ENCODE measurements at regions not wholly inside any gene's neighbourhood (a gene's known extent, or its start where the extent isn't known, plus 50 kb on each side); places are given as distances from the start of the nearest gene placed in this dataset.
"Not testable (repeated sequence)": the region's sequence is repeated elsewhere in the genome, so short reads cannot be mapped to it uniquely, and the experiment has no call there.

GRCh38 chr6:135616655-135617054 lies 119.1 kb upstream of the AHI1 start:
- no peaks in the 10 kb centered on the region for H3K36me3 ChIP-seq
- intact Hi-C loops (cut with DNase I), result no loop called here
- no peaks in the 10 kb centered on the region for H3K4me1 ChIP-seq
- no peaks in the 10 kb centered on the region for H3K9me3 ChIP-seq
- H3K27ac ChIP-seq, result no peak overlapping the region
- TF ChIP-seq CTCF (IDR thresholded peaks at IDR 0.05) (no peak), POLR2A (IDR thresholded peaks at IDR 0.05) (no peak)
- no peak overlapping the region for H3K4me3 ChIP-seq (replicated peaks in 1 of 3)
- 92 to 96% methylated on average over 2 of the region's 2 CpGs for WGBS, 2 donors
- no peaks in the 10 kb centered on the region for H3K27me3 ChIP-seq
- DNase-seq, result no peak

GRCh38 chr6:135617222-135617621 lies 119.7 kb upstream of the AHI1 start:
- H3K4me3 ChIP-seq (replicated peaks in 1 of 3), result no peak overlapping the region
- TF ChIP-seq POLR2A (IDR thresholded peaks at IDR 0.05) (no peak), CTCF (IDR thresholded peaks at IDR 0.05) (no peak)
- no peaks in the 10 kb centered on the region for H3K9me3 ChIP-seq
- no peaks in the 10 kb centered on the region for H3K4me1 ChIP-seq
- DNase-seq, result no peak
- H3K36me3 ChIP-seq, result no peaks in the 10 kb centered on the region
- WGBS, 2 donors, result 93 to 99% methylated on average over 2 of the region's 2 CpGs
- intact Hi-C loops (cut with DNase I), result no loop called here
- no peaks in the 10 kb centered on the region for H3K27me3 ChIP-seq
- no peak overlapping the region for H3K27ac ChIP-seq

GRCh38 chr6:135622081-135622480 lies 124.5 kb upstream of the AHI1 start:
- no peaks in the 10 kb centered on the region for H3K4me1 ChIP-seq
- no peak overlapping the region for H3K4me3 ChIP-seq (replicated peaks in 1 of 3)
- intact Hi-C loops (cut with DNase I), result no loop called here
- 95 to 97% methylated on average over 1 of the region's 1 CpG for WGBS, 2 donors
- H3K36me3 ChIP-seq, result no peaks in the 10 kb centered on the region
- TF ChIP-seq POLR2A (IDR thresholded peaks at IDR 0.05) (no peak), CTCF (IDR thresholded peaks at IDR 0.05) (no peak)
- no peaks in the 10 kb centered on the region for H3K9me3 ChIP-seq
- DNase-seq, result no peak
- no peaks in the 10 kb centered on the region for H3K27me3 ChIP-seq
- no peak overlapping the region for H3K27ac ChIP-seq

- Histone ChIP-seq H3K27ac (no peak overlapping the region), H3K4me1 (no peaks in the 10 kb centered on the region), H3K4me3 (replicated peaks in 1 of 3) (no peak overlapping the region), H3K36me3 (no peaks in the 10 kb centered on the region), H3K9me3 (no peaks in the 10 kb centered on the region), H3K27me3 (no peaks in the 10 kb centered on the region)
- no peak for DNase-seq
- intact Hi-C loops (cut with DNase I), result no loop called here
- WGBS, 2 donors, result 92 to 93% methylated on average over 1 of the region's 1 CpG
- TF ChIP-seq CTCF (IDR thresholded peaks at IDR 0.05) (no peak), POLR2A (IDR thresholded peaks at IDR 0.05) (no peak)
These were observed 126.4 kb upstream of the AHI1 start for GRCh38 chr6:135623979-135624378.

GRCh38 chr6:135624402-135625295 lies 127.1 kb upstream of the AHI1 start:
- H3K4me3 ChIP-seq (replicated peaks in 1 of 3), result no peak overlapping the region
- no peak for DNase-seq
- TF ChIP-seq CTCF (IDR thresholded peaks at IDR 0.05) (no peak), POLR2A (IDR thresholded peaks at IDR 0.05) (no peak)
- WGBS, 2 donors, result 76 to 79% methylated on average over 9 of the region's 9 CpGs
- H3K9me3 ChIP-seq, result no peaks in the 10 kb centered on the region
- no peak overlapping the region for H3K27ac ChIP-seq
- no peaks in the 10 kb centered on the region for H3K4me1 ChIP-seq
- intact Hi-C loops (cut with DNase I), result no loop called here
- H3K27me3 ChIP-seq, result no peaks in the 10 kb centered on the region
- H3K36me3 ChIP-seq, result no peaks in the 10 kb centered on the region

- H3K36me3 ChIP-seq; H3K4me1 ChIP-seq; H3K4me3 ChIP-seq (replicated peaks in 1 of 3); DNase-seq; H3K27me3 ChIP-seq; H3K27ac ChIP-seq; intact Hi-C loops (cut with DNase I); H3K9me3 ChIP-seq: not testable (repeated sequence)
- WGBS, 2 donors, result 83 to 95% methylated on average over 7 of the region's 7 CpGs
These were observed 128.5 kb upstream of the AHI1 start for GRCh38 chr6:135626001-135626400.

Measured in thyroid gland (tissue), 4 donors.